GM06990 (cell line): ENCODE measurements at regions not wholly inside any gene's neighbourhood (a gene's known extent, or its start where the extent isn't known, plus 50 kb on each side); places are given as distances from the start of the nearest gene placed in this dataset.

ENCODE experiments used
- DNase-seq: peaks from one replicate; pipeline ENCODE4 v3.0.0-alpha.2; 2011; ENCODE audit not compliant: insufficient read length; ENCODE audit errors: extremely low read depth
- H3K27me3 ChIP-seq: replicated peaks from 2 replicates; pipeline ENCODE4 v1.6.0; 2011; ENCODE audit warnings: low read length; ENCODE audit not compliant: control insufficient read depth, insufficient read depth
- H3K36me3 ChIP-seq: 2 replicates; pipeline ENCODE4 v1.5.1; 2011; ENCODE audit warnings: low read length; ENCODE audit not compliant: control insufficient read depth, insufficient read depth
- H3K4me3 ChIP-seq: replicated peaks from 2 replicates; pipeline ENCODE4 v1.5.1; 2011; ENCODE audit warnings: low read depth, mild to moderate bottlenecking, control low read depth, low read length
- CTCF ChIP-seq: IDR thresholded peaks from 2 replicates; pipeline ENCODE4 v1.5.1; 2011; ENCODE audit warnings: low read length, control low read depth, mild to moderate bottlenecking, inconsistent platforms; ENCODE audit not compliant: insufficient read depth, poor library complexity, severe bottlenecking

GRCh38 chr9:38278931-38279679 is 113.4 kb upstream of the ALDH1B1 start:
- H3K27me3 ChIP-seq, result no peaks in the 10 kb centered on the region
- H3K36me3 ChIP-seq, result no peaks in the 10 kb centered on the region
- DNase-seq, result no peak
- TF ChIP-seq CTCF, result no peak
- H3K4me3 ChIP-seq, result no peak overlapping the region

GRCh38 chr9:38278457-38278856 is 114.0 kb upstream of the ALDH1B1 start:
- no peak for TF ChIP-seq CTCF
- Histone ChIP-seq H3K36me3 (no peaks in the 10 kb centered on the region), H3K4me3 (no peak overlapping the region), H3K27me3 (no peaks in the 10 kb centered on the region)
- DNase-seq, result no peak

- Histone ChIP-seq H3K4me3 (no peak overlapping the region), H3K27me3 (no peaks in the 10 kb centered on the region), H3K36me3 (no peaks in the 10 kb centered on the region)
- no peak for DNase-seq
- TF ChIP-seq CTCF, result no peak
Observed at GRCh38 chr9:38277601-38278200, 114.8 kb upstream of the ALDH1B1 start.

- DNase-seq, result no peak
- no peaks in the 10 kb centered on the region for H3K27me3 ChIP-seq
- no peak for TF ChIP-seq CTCF
- no peaks in the 10 kb centered on the region for H3K36me3 ChIP-seq
- H3K4me3 ChIP-seq, result no peak overlapping the region
Observed at GRCh38 chr9:38276771-38277439, 115.6 kb upstream of the ALDH1B1 start.

- no peak for TF ChIP-seq CTCF
- H3K27me3 ChIP-seq, result no peaks in the 10 kb centered on the region
- H3K4me3 ChIP-seq, result no peak overlapping the region
- no peak for DNase-seq
- H3K36me3 ChIP-seq, result no peaks in the 10 kb centered on the region
Observed at GRCh38 chr9:38274800-38275199, 117.7 kb upstream of the ALDH1B1 start.
